ENCODE measurements at regions not wholly inside any gene's neighbourhood (a gene's known extent, or its start where the extent isn't known, plus 50 kb on each side); places are given as distances from the start of the nearest gene placed in this dataset.
A peak's percentile ranks its signal among the peaks of the same experiment; 100 is the strongest.

DNA sequence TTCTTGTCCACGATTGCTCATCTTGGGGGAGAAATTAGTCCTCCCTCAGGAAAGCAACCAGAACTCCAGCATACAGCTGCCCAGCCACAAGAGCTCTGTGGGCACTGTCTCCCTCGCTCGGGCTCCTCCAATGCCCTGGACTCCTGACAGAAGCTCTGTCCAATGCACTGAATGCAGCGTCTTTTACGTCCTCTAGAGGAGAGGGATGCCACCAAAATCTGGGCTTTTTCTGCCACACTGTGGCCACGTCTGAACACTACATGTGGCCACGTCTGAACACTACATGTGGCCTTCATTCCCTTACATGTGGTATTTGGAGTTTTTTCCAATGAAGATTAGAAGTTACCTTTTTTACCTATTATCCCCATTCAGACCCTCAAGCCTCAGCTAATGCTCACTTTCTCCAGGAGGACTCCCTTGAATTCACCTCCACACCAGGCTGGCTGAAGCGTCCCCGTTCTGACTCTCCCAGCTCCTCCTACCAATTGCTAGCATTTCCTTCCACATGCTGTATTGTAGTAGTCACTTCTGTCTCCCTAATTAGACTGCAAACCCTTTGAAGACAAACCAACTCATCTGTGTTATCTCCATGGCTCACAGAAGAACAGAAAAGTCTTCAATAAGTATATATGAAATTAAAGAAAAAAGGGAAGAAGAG, 134.3 kb upstream of the PDE1C start:
- no peak for TF ChIP-seq POLR2AphosphoS5 (IDR thresholded peaks at IDR 0.05)
- TF ChIP-seq, protein P1, sequence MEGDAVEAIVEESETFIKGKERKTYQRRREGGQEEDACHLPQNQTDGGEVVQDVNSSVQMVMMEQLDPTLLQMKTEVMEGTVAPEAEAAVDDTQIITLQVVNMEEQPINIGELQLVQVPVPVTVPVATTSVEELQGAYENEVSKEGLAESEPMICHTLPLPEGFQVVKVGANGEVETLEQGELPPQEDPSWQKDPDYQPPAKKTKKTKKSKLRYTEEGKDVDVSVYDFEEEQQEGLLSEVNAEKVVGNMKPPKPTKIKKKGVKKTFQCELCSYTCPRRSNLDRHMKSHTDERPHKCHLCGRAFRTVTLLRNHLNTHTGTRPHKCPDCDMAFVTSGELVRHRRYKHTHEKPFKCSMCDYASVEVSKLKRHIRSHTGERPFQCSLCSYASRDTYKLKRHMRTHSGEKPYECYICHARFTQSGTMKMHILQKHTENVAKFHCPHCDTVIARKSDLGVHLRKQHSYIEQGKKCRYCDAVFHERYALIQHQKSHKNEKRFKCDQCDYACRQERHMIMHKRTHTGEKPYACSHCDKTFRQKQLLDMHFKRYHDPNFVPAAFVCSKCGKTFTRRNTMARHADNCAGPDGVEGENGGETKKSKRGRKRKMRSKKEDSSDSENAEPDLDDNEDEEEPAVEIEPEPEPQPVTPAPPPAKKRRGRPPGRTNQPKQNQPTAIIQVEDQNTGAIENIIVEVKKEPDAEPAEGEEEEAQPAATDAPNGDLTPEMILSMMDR (IDR thresholded peaks at IDR 0.05 in 8 of 11, conservative IDR thresholded peaks at IDR 0.05 in 3 of 11), result peak in 10 of 11 experiments; percentile 40 to 72 (median 59)
- DNase-seq, result no peak
- H3K4me3 ChIP-seq, result peak overlapping the region in 1 of 8 donors; percentile 32
- intact Hi-C loops (cut with DNase I; ENCODE audit: low total_unique reads), result loop anchor here (5.0 to 10.0 kb wide), 2 partner anchors 140 to 462 kb away; no protein-coding TSS in a partner anchor
- 18 to 32% (median 24%) methylated on average over 9 of the region's 9 CpGs for WGBS, 5 donors
- peaks cover 0 to 5% (median 0%) of the 10 kb centered on the region in 7 donors for H3K27me3 ChIP-seq (replicated peaks in 1 of 7)
- no peaks in the 10 kb centered on the region for H3K4me1 ChIP-seq
- peaks cover 0 to 6% (median 0%) of the 10 kb centered on the region in 8 donors for H3K9me3 ChIP-seq
- H3K36me3 ChIP-seq, result no peaks in the 10 kb centered on the region
- no peak overlapping the region for H3K27ac ChIP-seq

DNA sequence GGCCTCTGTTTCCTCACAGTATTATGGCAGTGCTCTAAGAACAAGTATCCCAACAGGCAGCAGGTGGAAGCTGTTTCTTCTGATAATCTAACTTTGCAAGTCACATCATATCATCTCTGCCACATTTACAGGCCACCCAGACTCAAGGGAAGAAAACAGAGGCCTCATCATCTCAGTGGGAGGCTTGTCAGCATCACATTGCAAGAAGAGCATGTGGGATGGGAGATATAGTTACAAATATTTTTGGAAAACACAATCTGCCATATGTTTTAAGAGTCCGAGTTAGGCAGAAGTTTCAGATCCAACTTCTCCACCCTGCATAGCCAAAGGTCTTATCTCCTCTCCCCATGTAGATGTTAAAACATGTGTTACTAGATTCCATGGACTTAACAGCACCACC, 130.4 kb upstream of the PDE1C start:
- WGBS, 5 donors, result 80 to 97% (median 84%) methylated on average over 1 of the region's 1 CpG
- TF ChIP-seq POLR2A (IDR thresholded peaks at IDR 0.05) (no peak), POLR2AphosphoS5 (IDR thresholded peaks at IDR 0.05) (no peak)
- TF ChIP-seq, protein P1 (IDR thresholded peaks at IDR 0.05 in 8 of 11, conservative IDR thresholded peaks at IDR 0.05 in 3 of 11), result no peak
- H3K4me3 ChIP-seq, result no peak overlapping the region

DNA sequence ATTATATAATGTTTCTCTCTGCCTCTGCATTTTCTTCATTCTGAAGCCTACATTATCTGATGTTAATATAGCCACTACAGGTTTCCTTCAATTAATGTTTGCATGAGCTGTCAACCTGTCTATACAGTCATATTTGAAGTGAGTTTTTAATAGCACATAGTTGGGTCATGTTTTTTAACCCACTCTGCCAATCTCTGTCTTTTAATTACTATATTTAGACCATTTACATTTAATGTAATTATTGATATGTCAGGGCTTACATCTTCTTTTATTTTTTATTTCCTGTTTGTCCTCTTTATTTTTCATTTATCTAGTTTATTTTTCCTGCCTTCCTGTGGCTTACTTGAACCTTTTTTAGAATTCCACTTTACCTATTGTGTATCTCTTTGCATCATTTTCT, 124.3 kb upstream of the PDE1C start:
- no peak overlapping the region for H3K27ac ChIP-seq
- intact Hi-C loops (cut with DNase I; ENCODE audit: low total_unique reads), result no loop called here
- H3K4me3 ChIP-seq, result no peak overlapping the region
- no peaks in the 10 kb centered on the region for H3K27me3 ChIP-seq (replicated peaks in 1 of 7)
- no peak for DNase-seq
- peaks cover 0 to 31% (median 26%) of the 10 kb centered on the region in 8 donors for H3K9me3 ChIP-seq
- H3K36me3 ChIP-seq, result no peaks in the 10 kb centered on the region
- H3K4me1 ChIP-seq, result no peaks in the 10 kb centered on the region
- TF ChIP-seq, protein P1 (IDR thresholded peaks at IDR 0.05 in 8 of 11, conservative IDR thresholded peaks at IDR 0.05 in 3 of 11), result no peak
- no peak for TF ChIP-seq POLR2A (IDR thresholded peaks at IDR 0.05)
- TF ChIP-seq POLR2AphosphoS5 (IDR thresholded peaks at IDR 0.05), result no peak

More for the DNA sequence above, 130.4 kb upstream of the PDE1C start:
- Histone ChIP-seq H3K9me3 (peaks cover 0 to 11% (median 3%) of the 10 kb centered on the region in 8 donors), H3K27me3 (replicated peaks in 1 of 7) (no peaks in the 10 kb centered on the region), H3K27ac (no peak overlapping the region), H3K4me1 (no peaks in the 10 kb centered on the region), H3K36me3 (no peaks in the 10 kb centered on the region)
- intact Hi-C loops (cut with DNase I; ENCODE audit: low total_unique reads), result loop anchor here (5.0 to 10.0 kb wide), 2 partner anchors 136 to 458 kb away; no protein-coding TSS in a partner anchor
- no peak for DNase-seq

DNA sequence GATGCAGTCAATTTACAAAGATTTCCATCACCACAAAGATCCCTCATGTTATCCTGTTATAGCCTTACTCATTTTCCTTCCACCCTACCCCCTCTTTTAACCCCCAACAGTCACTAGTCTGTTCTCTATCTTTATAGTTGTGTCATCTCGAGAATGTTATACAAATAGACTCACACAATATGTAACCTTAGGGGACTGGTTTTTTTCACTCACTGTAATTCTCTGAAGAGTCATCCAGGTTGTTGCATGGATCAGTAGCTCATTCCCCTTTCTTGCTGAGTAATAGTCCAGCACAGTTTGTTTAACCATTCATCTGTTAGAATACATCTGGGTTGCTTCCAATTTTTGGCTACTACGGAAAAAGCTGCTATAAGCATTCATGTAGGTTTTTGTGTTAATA, 121.1 kb upstream of the PDE1C start:
- H3K4me1 ChIP-seq, result no peaks in the 10 kb centered on the region
- intact Hi-C loops (cut with DNase I; ENCODE audit: low total_unique reads), result no loop called here
- WGBS, 5 donors, result 55 to 94% (median 91%) methylated on average over 2 of the region's 2 CpGs

More for the DNA sequence above, 121.1 kb upstream of the PDE1C start:
- Histone ChIP-seq H3K27ac (no peak overlapping the region), H3K4me3 (no peak overlapping the region), H3K27me3 (replicated peaks in 1 of 7) (no peaks in the 10 kb centered on the region), H3K9me3 (peaks cover 0 to 31% (median 26%) of the 10 kb centered on the region in 8 donors), H3K36me3 (no peaks in the 10 kb centered on the region)
- TF ChIP-seq POLR2A (IDR thresholded peaks at IDR 0.05), result no peak
- no peak for TF ChIP-seq POLR2AphosphoS5 (IDR thresholded peaks at IDR 0.05)
- DNase-seq, result no peak

Data from spleen (tissue), 11 donors.